ENCODE measurements at regions not wholly inside any gene's neighbourhood (a gene's known extent, or its start where the extent isn't known, plus 50 kb on each side); places are given as distances from the start of the nearest gene placed in this dataset.
"Not testable (repeated sequence)": the region's sequence is repeated elsewhere in the genome, so short reads cannot be mapped to it uniquely, and the experiment has no call there.

- no peak overlapping the region for H3K27ac ChIP-seq (ENCODE audit: low read depth in 1 of 2, low read length in 2 of 2)
These were observed 153.6 kb upstream of the TNRC6C start for GRCh38 chr17:77804796-77805426.

DNA sequence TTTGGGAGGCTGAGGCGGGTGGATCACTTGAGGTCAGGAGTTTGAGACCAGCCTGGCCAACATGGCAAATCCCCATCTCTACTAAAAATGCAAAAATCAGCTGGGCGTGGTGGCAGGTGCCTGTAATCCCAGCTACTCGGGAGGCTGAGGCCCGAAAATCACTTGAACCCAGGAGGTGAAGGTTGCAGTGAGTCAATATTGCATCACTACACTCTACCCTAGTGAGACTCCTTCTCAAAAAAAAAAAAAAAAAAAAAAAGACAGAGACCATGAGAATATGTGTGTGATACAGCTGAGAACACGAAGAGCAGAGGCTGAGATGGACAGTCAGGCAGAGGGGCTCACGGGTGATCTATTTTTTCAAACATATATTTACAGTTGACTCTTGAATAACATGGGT, 152.5 kb upstream of the TNRC6C start:
- 67% methylated on average over 6 of the region's 6 CpGs for WGBS

More at GRCh38 chr17:77804796-77805426, 153.6 kb upstream of the TNRC6C start:
- Histone ChIP-seq H3K9ac (ENCODE audit: low read depth in 1 of 2, low read length in 2 of 2) (no peak overlapping the region), H3K4me1 (ENCODE audit: control insufficient read depth in 4 of 4, insufficient read depth in 4 of 4, low read length in 3 of 4) (no peaks in the 10 kb centered on the region), H3K27me3 (ENCODE audit: control insufficient read depth in 4 of 4, insufficient read depth in 4 of 4, low read length in 3 of 4) (peaks cover 0 to 4% (median 2%) of the 10 kb centered on the region in 4 donors), H3K9me3 (ENCODE audit: control insufficient read depth in 4 of 4, low read length in 3 of 4) (no peaks in the 10 kb centered on the region), H3K36me3 (ENCODE audit: control insufficient read depth in 4 of 4, insufficient read depth in 3 of 4, low read depth in 1 of 4, low read length in 3 of 4) (no peaks in the 10 kb centered on the region), H3K4me3 (ENCODE audit: low read depth in 1 of 3, low read length in 3 of 3) (no peak overlapping the region)
- no peak for TF ChIP-seq REST (IDR thresholded peaks at IDR 0.05)
- TF ChIP-seq YY1 (IDR thresholded peaks at IDR 0.05) = no peak
- no peak for TF ChIP-seq EGR1 (IDR thresholded peaks at IDR 0.05; ENCODE audit: low read depth in 2 of 2)
- TF ChIP-seq GABPA (IDR thresholded peaks at IDR 0.05 in 1 of 2, conservative IDR thresholded peaks at IDR 0.05 in 1 of 2) = no peak
- TF ChIP-seq ZBTB33 (IDR thresholded peaks at IDR 0.05) = no peak
- TF ChIP-seq JUND (IDR thresholded peaks at IDR 0.05) = no peak
- TF ChIP-seq NR2F2 (IDR thresholded peaks at IDR 0.05) = no peak
- TF ChIP-seq, protein P1, sequence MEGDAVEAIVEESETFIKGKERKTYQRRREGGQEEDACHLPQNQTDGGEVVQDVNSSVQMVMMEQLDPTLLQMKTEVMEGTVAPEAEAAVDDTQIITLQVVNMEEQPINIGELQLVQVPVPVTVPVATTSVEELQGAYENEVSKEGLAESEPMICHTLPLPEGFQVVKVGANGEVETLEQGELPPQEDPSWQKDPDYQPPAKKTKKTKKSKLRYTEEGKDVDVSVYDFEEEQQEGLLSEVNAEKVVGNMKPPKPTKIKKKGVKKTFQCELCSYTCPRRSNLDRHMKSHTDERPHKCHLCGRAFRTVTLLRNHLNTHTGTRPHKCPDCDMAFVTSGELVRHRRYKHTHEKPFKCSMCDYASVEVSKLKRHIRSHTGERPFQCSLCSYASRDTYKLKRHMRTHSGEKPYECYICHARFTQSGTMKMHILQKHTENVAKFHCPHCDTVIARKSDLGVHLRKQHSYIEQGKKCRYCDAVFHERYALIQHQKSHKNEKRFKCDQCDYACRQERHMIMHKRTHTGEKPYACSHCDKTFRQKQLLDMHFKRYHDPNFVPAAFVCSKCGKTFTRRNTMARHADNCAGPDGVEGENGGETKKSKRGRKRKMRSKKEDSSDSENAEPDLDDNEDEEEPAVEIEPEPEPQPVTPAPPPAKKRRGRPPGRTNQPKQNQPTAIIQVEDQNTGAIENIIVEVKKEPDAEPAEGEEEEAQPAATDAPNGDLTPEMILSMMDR (IDR thresholded peaks at IDR 0.05; ENCODE audit: low read depth, low read length, missing input control) = no peak
- TF ChIP-seq SP1 (IDR thresholded peaks at IDR 0.05) = no peak
- TF ChIP-seq RAD21 (IDR thresholded peaks at IDR 0.05) = no peak
- TF ChIP-seq, protein P2, sequence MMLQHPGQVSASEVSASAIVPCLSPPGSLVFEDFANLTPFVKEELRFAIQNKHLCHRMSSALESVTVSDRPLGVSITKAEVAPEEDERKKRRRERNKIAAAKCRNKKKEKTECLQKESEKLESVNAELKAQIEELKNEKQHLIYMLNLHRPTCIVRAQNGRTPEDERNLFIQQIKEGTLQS (IDR thresholded peaks at IDR 0.05) = no peak
- no peak for TF ChIP-seq HNF4G (IDR thresholded peaks at IDR 0.05)
- TF ChIP-seq TAF1 (conservative IDR thresholded peaks at IDR 0.05) = no peak
- TF ChIP-seq FOXA1 (IDR thresholded peaks at IDR 0.05) = no peak
- no peak for TF ChIP-seq FOXA2 (IDR thresholded peaks at IDR 0.05)
- WGBS = 72% methylated on average over 21 of the region's 21 CpGs
- DNase-seq (ENCODE audit: low spot score) = no peak

More for the DNA sequence above, 152.5 kb upstream of the TNRC6C start:
- H3K36me3 ChIP-seq (ENCODE audit: control insufficient read depth in 4 of 4, insufficient read depth in 3 of 4, low read depth in 1 of 4, low read length in 3 of 4); H3K4me1 ChIP-seq (ENCODE audit: control insufficient read depth in 4 of 4, insufficient read depth in 4 of 4, low read length in 3 of 4); H3K27me3 ChIP-seq (ENCODE audit: control insufficient read depth in 4 of 4, insufficient read depth in 4 of 4, low read length in 3 of 4); H3K27ac ChIP-seq (ENCODE audit: low read depth in 1 of 2, low read length in 2 of 2); DNase-seq (ENCODE audit: low spot score); H3K9ac ChIP-seq (ENCODE audit: low read depth in 1 of 2, low read length in 2 of 2); H3K4me3 ChIP-seq (ENCODE audit: low read depth in 1 of 3, low read length in 3 of 3); H3K9me3 ChIP-seq (ENCODE audit: control insufficient read depth in 4 of 4, low read length in 3 of 4): not testable (repeated sequence)

Data from liver (tissue), 8 donors.